T-helper 17 cell (primary cell): ENCODE measurements at regions not wholly inside any gene's neighbourhood (a gene's known extent, or its start where the extent isn't known, plus 50 kb on each side); places are given as distances from the start of the nearest gene placed in this dataset.
"Not testable (repeated sequence)": the region's sequence is repeated elsewhere in the genome, so short reads cannot be mapped to it uniquely, and the experiment has no call there.

Source experiments
- ATAC-seq: fragments of 150-1000 bp; cut with Tn5 transposase; 2 replicates; pipeline ENCODE4 v1.10.0; 2021; ENCODE audit warnings: mild to moderate bottlenecking, moderate library complexity
- DNase-seq, 3 donors: peaks; one replicate each; pipeline versions ENCODE4 v3.0.0 to v3.0.0-alpha.2; 2020 to 2021
- H3K9me3 ChIP-seq: one replicate; pipeline ENCODE4 v1.7.0; 2013; ENCODE audit warnings: low read length, mild to moderate bottlenecking; ENCODE audit not compliant: control insufficient read depth, poor library complexity, severe bottlenecking
- H3K27ac Mint-ChIP-seq: one replicate; pipeline ENCODE4 v1.8.0; 2022; ENCODE audit warnings: mild to moderate bottlenecking, moderate library complexity, mixed read lengths
- H3K27me3 Mint-ChIP-seq: one replicate; pipeline ENCODE4 v1.8.0; 2022; ENCODE audit warnings: mixed read lengths
- H3K36me3 Mint-ChIP-seq: one replicate; pipeline ENCODE4 v1.8.0; 2022; ENCODE audit warnings: low read depth, mixed read lengths
- H3K4me1 Mint-ChIP-seq: one replicate; pipeline ENCODE4 v1.8.0; 2022; ENCODE audit warnings: mild to moderate bottlenecking, mixed read lengths
- H3K4me3 Mint-ChIP-seq: one replicate; pipeline ENCODE4 v1.8.0; 2022; ENCODE audit warnings: mild to moderate bottlenecking, moderate library complexity, mixed read lengths

DNA sequence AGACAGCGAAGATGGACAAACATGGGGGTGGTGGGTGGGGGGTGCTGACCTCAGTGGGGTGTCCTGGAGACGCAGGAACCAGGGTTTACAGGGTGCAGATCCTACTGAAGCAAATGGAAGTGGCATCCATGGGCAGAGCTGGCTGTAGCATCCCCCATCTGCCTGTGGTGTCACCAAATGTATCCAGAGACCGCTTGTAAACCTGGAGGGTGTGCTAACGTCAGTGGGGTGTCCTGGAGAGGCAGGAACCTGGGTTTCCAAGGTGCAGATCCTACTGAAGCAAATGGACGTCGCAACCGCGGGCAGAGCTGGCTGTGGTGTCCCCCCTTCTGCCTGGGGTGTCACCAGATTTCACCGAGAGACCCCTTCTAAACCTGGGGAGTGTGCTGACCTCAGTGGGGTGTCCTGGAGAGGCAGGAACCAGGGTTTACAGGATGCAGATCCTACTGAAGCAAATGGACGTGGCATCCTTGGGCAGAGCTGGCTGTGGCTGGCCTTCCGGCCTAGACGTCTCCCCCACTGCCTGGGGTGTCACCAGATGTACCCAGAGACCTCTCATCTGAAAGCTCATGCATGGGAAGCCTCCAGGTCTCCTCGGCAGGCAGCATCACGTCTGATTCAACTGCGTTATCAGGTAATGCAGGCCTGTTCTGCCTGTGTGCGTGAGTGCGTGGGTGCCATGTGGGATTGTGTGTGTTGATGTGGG lies 202.4 kb downstream of the GOLGA6L6 start:
- not testable (repeated sequence) for H3K4me3 Mint-ChIP-seq, H3K36me3 Mint-ChIP-seq, H3K4me1 Mint-ChIP-seq, H3K27me3 Mint-ChIP-seq, H3K27ac Mint-ChIP-seq, H3K9me3 ChIP-seq, ATAC-seq, DNase-seq

DNA sequence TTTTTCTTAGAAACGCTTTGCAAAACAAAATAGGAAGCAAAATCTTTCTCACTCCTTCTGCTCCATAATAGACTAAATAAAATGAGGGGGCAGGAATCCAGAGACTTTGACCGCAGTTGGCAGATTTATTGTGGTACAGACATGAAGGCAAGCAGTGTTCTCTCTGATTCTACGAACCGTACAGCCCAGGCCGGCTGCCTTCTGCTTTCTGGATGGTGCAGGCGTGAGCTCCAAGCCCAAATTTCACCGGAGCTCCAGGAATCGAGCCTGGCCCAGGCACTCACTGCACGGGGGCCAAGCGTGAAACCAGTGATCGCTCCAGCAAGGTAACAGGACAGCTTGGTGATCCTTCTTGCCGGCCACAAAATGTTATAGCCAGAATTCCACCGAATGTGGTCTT lies 202.9 kb downstream of the GOLGA6L6 start:
- not testable (repeated sequence) for DNase-seq, H3K36me3 Mint-ChIP-seq, H3K27ac Mint-ChIP-seq, ATAC-seq, H3K27me3 Mint-ChIP-seq, H3K9me3 ChIP-seq, H3K4me3 Mint-ChIP-seq, H3K4me1 Mint-ChIP-seq

DNA sequence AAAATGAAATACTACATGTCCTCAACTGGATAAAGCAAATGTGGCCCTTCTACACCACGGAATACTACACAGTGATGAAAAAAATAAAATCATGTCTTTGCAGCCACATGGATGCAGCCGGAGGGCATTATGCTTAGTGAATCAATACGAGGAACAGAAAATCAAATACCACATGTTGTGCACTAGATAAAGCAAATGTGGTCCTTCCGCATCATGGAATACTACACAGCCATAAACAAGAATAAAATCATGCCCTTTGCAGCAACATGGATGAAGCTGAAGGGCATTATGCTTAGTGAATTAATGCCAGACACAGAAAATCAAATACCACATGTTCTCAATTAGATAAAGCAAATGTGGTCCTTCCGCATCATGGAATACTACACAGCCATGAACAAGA lies 204.4 kb downstream of the GOLGA6L6 start:
- not testable (repeated sequence) for H3K27me3 Mint-ChIP-seq, DNase-seq, H3K36me3 Mint-ChIP-seq

DNA sequence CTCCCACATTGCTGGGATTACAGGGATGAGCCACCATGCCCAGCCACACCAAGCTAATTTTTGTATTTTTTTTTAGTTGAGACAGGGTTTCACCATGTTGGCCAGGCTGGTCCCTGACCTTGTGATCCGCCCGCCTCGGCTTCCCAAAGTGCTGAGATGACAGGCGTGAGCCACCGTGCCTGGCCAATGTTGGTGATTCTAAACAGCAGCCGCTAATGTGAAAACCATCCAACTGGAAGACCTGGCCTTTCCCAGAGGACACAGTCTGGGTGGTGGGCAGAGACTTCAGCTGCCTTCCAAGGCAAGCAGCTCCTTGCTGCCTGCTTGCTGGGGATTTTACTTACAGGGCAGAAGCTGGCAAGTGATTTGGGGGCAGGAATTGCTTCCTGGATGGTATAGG lies 207.1 kb downstream of the GOLGA6L6 start:
- not testable (repeated sequence) for DNase-seq, H3K4me1 Mint-ChIP-seq, H3K9me3 ChIP-seq, ATAC-seq, H3K36me3 Mint-ChIP-seq, H3K27me3 Mint-ChIP-seq, H3K27ac Mint-ChIP-seq, H3K4me3 Mint-ChIP-seq

More for the DNA sequence above, 204.4 kb downstream of the GOLGA6L6 start:
- ATAC-seq, H3K9me3 ChIP-seq, H3K4me3 Mint-ChIP-seq, H3K27ac Mint-ChIP-seq, H3K4me1 Mint-ChIP-seq: not testable (repeated sequence)

DNA sequence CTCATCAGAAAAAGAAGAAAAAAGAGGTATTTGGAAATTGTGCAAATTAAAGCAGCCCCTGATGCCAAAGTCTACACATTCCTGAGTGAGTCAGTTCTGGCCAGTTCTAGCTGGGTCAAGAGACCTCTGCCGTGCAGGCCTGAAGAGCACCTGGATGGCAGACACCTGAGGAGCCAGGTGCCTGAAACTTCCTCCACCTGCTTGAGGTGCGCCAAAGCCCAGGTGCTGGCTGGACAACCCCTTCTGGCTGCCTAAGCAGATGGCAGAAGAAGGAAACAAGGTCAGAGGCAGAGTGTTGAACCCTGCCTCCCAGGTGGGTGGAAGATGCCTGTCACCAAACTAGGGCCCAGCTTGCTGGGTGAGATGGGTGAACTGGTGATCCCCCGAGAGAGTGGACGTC lies 215.8 kb downstream of the GOLGA6L6 start:
- H3K4me1 Mint-ChIP-seq, H3K4me3 Mint-ChIP-seq, DNase-seq, H3K9me3 ChIP-seq, H3K36me3 Mint-ChIP-seq, H3K27ac Mint-ChIP-seq, ATAC-seq, H3K27me3 Mint-ChIP-seq: not testable (repeated sequence)

DNA sequence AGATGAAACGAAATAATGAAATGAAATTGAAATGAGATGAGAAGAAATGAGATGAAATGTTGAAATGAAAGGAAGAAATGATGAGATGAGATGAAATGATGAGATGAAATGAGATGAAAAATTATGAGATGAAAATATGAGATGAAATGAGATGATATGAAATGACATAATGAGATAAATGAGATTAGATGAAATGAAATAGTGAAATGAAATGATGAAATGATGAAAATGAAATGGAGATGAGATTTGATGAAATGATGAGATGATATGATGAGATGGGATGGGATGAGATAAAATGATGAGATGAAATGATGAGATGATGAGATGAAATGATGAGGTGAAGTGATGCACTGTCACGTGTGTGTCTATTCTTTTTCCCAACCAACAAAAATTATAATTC lies 224.5 kb downstream of the GOLGA6L6 start:
- ATAC-seq, result not testable (repeated sequence)

DNA sequence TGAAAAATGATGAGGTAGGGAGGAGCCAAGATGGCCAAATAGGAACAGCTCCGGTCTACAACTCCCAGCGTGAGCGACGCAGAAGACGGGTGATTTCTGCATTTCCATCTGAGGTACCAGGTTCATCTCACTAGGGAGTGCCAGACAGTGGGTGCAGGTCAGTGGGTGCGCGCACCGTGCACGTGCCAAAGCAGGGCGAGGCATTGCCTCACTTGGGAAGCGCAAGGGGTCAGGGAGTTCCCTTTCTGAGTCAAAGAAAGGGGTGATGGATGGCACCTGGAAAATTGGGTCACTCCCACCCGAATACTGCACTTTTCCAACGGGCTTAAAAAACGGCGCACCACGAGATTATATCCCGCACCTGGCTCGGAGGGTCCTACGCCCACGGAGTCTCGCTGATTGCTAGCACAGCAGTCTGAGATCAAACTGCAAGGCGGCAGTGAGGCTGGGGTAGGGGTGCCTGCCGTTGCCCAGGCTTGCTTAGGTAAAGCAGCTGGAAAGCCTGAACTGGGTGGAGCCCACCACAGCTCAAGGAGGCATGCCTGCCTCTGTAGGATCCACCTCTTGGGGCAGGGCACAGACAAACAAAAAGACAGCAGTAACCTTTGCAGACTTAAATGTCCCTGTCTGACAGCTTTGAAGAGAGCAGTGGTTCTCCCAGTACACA lies 230.5 kb downstream of the GOLGA6L6 start:
- not testable (repeated sequence) for DNase-seq, H3K36me3 Mint-ChIP-seq, ATAC-seq, H3K9me3 ChIP-seq, H3K4me3 Mint-ChIP-seq, H3K27me3 Mint-ChIP-seq, H3K4me1 Mint-ChIP-seq, H3K27ac Mint-ChIP-seq

More for the DNA sequence above, 224.5 kb downstream of the GOLGA6L6 start:
- H3K36me3 Mint-ChIP-seq, H3K4me3 Mint-ChIP-seq, H3K9me3 ChIP-seq, H3K4me1 Mint-ChIP-seq, H3K27ac Mint-ChIP-seq, H3K27me3 Mint-ChIP-seq, DNase-seq: not testable (repeated sequence)

DNA sequence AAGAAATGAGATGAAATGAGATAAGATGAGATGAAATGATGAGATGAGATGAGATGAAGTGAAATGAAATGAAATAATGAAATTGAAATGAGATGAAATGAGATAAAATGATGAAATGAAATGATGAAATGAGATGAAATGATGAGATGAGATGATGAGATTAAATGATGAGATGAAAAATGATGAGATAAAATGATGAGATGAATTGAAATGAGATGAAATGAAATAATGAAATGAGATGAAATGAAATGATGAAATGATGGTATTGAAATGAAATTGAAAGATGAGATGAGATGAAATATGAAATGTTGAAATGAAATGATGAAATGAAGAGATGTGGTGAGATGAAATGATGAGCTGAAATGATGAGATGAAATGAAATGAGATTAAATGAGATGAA lies 231.0 kb downstream of the GOLGA6L6 start:
- Mint-ChIP-seq H3K27ac (no peak overlapping the region), H3K4me1 (no peaks in the 10 kb centered on the region), H3K4me3 (no peak overlapping the region), H3K36me3 (no peaks in the 10 kb centered on the region), H3K27me3 (no peaks in the 10 kb centered on the region)
- H3K9me3 ChIP-seq, result no peaks in the 10 kb centered on the region
- no peak for ATAC-seq
- no peak for DNase-seq

DNA sequence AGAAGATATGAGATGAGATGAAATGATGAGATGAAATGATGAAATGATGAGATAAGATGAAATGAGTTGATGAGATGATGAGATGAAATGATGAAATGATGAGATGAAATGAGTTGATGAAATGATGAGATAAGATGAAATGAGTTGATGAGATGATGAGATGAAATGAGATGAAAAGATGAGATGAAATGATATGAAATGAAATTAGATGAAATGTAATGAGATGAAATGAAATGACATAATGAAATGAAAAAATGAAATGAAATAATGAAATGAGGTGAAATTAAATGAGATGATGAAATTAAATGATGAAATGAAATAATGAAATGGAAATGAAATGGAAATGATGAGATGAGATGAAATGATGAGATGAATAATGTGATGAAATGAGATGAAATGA lies 231.6 kb downstream of the GOLGA6L6 start:
- not testable (repeated sequence) for H3K4me3 Mint-ChIP-seq, H3K27me3 Mint-ChIP-seq, H3K4me1 Mint-ChIP-seq, DNase-seq, H3K27ac Mint-ChIP-seq, ATAC-seq, H3K9me3 ChIP-seq, H3K36me3 Mint-ChIP-seq

DNA sequence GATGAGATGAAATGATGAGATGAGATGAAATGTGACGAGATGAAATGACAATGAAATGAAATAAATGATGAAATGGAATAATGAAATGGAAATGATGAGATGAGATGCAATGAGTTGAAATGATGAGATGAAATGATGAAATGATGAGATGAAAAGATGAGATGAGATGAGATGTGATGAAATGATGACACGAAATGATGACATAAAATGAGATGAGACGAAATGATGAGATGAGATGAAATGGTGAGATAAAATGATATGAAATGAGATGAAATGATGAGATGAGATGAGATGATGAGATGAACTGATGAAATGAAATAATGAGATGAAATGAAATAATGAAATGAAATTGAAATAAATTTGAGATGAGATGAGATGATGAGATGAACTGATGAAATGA lies 232.2 kb downstream of the GOLGA6L6 start:
- not testable (repeated sequence) for H3K4me1 Mint-ChIP-seq, H3K27me3 Mint-ChIP-seq, H3K4me3 Mint-ChIP-seq, H3K36me3 Mint-ChIP-seq, ATAC-seq, H3K27ac Mint-ChIP-seq, DNase-seq, H3K9me3 ChIP-seq

DNA sequence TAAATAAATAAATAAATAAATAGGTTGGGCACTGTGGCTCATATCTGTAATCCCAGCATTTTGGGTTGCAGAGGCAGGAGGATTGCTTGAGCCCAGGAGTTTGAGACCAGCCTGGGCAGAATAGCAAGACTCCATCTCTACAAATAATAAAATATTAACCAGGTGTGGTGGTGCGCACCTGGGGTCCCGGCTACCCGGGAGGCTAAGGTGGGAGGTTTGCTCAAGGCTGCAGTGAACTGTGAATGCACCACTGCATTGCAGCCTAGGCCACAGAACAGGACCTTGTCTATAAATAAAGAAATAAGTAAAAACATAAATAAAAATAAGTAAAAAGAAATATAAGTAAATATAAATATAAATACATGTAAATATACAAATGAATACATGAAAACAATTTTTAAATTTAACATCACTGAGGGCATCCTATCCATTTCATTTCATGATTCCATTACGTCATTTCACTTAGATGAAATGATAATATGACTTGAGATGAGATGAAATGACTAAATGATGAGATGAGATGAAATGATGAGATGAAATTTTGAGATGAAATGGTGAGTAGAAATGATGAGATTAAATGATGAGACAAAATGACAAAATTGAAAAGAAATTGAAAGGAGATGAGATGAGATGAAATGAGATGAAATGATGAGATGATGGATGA lies 233.4 kb downstream of the GOLGA6L6 start:
- not testable (repeated sequence) for H3K27ac Mint-ChIP-seq, H3K36me3 Mint-ChIP-seq, ATAC-seq, H3K4me1 Mint-ChIP-seq, H3K4me3 Mint-ChIP-seq, H3K27me3 Mint-ChIP-seq, H3K9me3 ChIP-seq, DNase-seq

DNA sequence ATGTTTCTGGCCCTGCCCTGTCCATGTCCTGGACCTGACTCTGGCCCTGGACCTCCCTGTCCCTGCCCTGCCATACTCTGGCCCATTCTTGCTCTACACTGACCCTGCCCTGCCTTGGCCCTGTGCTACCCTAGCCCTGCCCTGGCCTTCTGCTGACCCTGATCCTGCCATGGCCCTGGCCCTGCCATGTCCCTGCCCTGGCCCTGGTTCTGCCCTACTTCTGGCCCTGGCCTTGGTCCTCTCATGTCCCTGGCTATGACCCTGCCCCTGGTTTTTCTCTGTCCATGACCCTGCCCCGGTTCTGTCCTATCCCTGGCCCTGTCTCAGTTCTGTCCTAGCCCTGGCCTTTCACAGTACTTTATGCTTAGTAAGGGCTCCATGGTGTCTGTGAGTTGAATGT lies 234.5 kb downstream of the GOLGA6L6 start:
- not testable (repeated sequence) for H3K4me3 Mint-ChIP-seq, H3K36me3 Mint-ChIP-seq, H3K9me3 ChIP-seq, H3K27ac Mint-ChIP-seq, DNase-seq, H3K4me1 Mint-ChIP-seq, H3K27me3 Mint-ChIP-seq, ATAC-seq

DNA sequence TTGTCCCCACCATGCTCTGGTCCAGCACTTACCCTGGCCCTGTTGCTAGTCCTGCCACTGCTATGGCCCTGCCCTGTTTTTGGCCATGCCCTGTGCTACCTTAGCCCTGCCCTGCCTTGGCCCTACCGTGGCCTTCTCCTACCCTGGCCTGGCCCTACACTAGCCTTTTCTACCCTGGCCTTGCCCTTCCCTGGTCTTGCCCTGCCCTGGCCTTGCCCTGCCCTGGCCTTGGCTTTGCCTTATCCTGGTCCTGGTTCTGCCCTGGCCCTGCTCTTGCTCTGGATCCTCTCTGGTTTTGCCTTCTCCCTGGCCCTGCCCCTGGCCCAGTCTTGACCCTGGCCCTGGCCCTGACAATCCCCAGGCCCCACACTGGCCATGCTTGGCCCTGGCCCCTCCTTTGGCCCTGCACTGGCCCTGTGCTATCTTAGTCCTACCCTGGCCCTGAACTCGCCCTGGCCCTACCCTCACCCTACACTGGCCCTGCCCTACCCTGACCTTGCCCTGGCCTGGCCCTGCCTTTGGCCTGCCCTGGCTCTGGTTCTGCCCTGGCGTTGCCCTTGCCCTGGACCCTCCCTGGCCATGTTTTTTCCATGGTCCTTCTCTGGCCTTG lies 235.0 kb downstream of the GOLGA6L6 start:
- not testable (repeated sequence) for ATAC-seq, H3K36me3 Mint-ChIP-seq, H3K4me3 Mint-ChIP-seq, H3K27ac Mint-ChIP-seq, H3K27me3 Mint-ChIP-seq, H3K9me3 ChIP-seq, DNase-seq, H3K4me1 Mint-ChIP-seq
